ENCODE measurements at regions not wholly inside any gene's neighbourhood (a gene's known extent, or its start where the extent isn't known, plus 50 kb on each side); places are given as distances from the start of the nearest gene placed in this dataset.

- TF ChIP-seq CHD7 (IDR thresholded peaks at IDR 0.05; ENCODE audit: insufficient replicate concordance, low read length) (no peak), JUN (IDR thresholded peaks at IDR 0.05; ENCODE audit: low read depth, low read length) (no peak), RNF2 (IDR thresholded peaks at IDR 0.05; ENCODE audit: borderline replicate concordance, low read depth, low read length, missing control alignments, poor library complexity, severe bottlenecking) (no peak), POLR2AphosphoS5 (IDR thresholded peaks at IDR 0.05; ENCODE audit: low read depth, low read length) (no peak), CTBP2 (IDR thresholded peaks at IDR 0.05; ENCODE audit: borderline replicate concordance, insufficient read depth, insufficient read length, low read length) (no peak)
These were observed 127.2 kb downstream of the TM9SF2 start (continued) for GRCh38 chr13:99628442-99628841.

Data from H1 (cell line).